ENCODE measurements at regions not wholly inside any gene's neighbourhood (a gene's known extent, or its start where the extent isn't known, plus 50 kb on each side); places are given as distances from the start of the nearest gene placed in this dataset.

DNA sequence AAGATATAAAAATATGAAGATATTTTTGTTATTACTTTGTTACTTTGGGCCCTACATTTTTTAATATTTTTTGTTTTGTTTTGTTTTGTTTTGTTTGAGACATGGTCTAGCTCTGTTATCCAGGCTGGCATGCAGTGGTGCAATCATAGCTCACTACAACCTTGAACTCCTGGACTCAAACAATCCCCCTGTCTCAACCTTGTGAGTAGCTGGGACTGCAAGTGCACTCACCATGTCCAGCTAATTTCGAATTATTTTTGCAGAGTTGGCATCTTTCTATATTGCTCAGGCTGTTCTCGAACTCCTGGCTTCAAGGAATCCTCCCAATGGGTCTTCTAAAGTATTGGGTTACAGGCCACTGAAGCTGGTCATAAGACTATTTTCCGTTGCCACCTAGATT, 603.6 kb upstream of the PIK3C3 start:
- no peak for DNase-seq (ENCODE audit: low spot score)

GRCh38 chr18:41347057-41347456, 608.0 kb upstream of the PIK3C3 start:
- no peak for DNase-seq (ENCODE audit: low spot score)

GRCh38 chr18:41343808-41344207, 611.2 kb upstream of the PIK3C3 start:
- no peak for DNase-seq (ENCODE audit: low spot score)

- no peak for DNase-seq (ENCODE audit: low spot score)
Measured at GRCh38 chr18:41338341-41338740, 616.7 kb upstream of the PIK3C3 start.

GRCh38 chr18:41331661-41332060, 623.4 kb upstream of the PIK3C3 start:
- DNase-seq (ENCODE audit: low spot score), result no peak

DNA sequence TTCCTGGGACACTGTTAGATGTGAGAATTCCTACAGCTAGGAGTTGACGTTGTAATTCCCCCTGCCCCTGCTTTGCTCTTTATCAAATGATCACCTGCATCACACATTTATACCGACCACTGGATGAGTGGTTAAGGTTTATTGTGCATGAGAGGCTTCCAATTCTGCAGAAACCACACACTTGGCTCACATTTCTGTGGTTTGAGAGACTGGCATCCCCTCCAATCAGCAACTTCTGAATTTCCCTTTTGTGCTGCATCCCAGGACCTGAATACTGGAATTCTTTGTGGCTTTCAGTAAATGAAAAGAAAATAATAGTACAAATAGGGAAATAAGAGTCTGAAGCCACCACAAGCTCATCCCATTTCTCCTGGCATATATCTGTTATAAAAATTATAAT, 628.7 kb upstream of the PIK3C3 start:
- DNase-seq (ENCODE audit: low spot score), result no peak

DNA sequence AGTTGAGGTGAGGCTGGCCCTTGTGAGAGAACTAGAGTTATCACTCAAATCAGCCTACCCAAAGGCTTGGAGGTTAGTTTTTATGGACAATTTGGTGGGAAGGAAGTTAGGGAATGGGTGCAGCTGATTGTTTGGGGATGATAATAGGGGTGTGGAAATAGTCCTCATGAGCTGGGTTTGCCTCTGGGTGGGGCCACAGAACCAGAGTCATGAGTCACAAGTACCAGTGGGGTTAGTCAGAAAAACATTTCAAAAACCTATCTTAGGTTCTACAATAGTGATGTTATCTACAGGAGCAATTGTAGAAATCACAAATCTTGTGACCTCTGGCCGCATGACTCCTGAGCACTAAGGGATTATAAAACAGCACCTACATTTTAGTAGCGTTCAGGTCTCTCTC, 630.1 kb upstream of the PIK3C3 start:
- no peak for DNase-seq (ENCODE audit: low spot score)

GRCh38 chr18:41324020-41324791, 630.8 kb upstream of the PIK3C3 start:
- DNase-seq (ENCODE audit: low spot score), result no peak

DNA sequence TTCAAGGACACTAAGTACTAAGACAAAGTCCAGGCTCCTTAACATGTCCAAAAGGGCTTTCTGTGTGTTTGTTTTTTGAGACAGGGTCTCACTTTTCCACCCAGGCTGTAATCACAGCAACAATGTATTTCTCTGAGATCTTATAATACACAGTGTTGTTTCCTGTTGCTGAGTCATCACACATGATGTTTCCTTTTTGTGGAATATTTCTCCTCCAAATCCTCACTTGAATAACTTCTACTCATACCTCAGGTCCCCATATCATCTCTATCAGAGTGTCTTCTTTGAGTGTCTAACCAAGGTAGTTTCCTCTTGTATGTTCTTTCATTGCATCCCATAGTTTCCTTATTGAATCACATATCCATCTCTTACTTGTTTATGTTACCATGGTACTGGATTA, 632.0 kb upstream of the PIK3C3 start:
- no peak for DNase-seq (ENCODE audit: low spot score)

DNA sequence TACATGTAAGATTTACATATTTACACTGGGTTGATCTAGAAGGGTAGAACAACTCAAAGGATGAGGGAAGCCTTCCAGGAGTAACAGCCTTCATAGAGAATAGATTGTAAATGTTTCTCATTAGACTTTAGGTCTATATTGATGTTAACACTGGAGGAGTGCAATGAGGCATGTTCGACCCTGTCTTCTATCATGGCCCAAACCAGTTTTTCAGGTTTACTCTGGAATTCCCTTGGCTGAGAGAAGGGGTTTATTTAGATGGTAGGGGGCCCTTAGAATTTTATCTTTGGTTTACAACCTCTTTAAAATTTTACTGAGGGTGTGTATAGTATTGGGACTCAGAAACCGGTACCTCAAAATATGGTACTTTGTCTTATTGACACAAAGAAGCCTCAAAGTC, 634.9 kb upstream of the PIK3C3 start:
- DNase-seq (ENCODE audit: low spot score), result no peak

DNA sequence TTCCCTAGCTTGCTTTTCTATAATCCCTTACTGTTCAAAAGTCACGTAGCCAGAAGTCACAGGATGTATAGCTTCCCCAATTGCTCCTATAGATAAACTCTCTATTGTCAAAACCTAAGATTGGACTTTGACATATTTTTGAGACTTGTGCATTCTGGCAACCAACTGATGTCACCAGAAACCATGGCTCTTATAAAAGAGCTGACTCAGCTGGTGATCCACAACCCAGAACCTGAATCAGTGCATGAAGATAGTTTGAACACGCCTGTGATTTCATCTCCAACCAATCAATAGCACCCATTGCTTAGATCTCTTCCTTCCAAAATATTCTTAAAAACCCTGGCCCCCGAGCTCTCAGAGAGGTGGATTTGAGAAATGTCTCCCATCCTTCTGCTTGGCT, 639.9 kb upstream of the PIK3C3 start:
- no peak for DNase-seq (ENCODE audit: low spot score)

DNA sequence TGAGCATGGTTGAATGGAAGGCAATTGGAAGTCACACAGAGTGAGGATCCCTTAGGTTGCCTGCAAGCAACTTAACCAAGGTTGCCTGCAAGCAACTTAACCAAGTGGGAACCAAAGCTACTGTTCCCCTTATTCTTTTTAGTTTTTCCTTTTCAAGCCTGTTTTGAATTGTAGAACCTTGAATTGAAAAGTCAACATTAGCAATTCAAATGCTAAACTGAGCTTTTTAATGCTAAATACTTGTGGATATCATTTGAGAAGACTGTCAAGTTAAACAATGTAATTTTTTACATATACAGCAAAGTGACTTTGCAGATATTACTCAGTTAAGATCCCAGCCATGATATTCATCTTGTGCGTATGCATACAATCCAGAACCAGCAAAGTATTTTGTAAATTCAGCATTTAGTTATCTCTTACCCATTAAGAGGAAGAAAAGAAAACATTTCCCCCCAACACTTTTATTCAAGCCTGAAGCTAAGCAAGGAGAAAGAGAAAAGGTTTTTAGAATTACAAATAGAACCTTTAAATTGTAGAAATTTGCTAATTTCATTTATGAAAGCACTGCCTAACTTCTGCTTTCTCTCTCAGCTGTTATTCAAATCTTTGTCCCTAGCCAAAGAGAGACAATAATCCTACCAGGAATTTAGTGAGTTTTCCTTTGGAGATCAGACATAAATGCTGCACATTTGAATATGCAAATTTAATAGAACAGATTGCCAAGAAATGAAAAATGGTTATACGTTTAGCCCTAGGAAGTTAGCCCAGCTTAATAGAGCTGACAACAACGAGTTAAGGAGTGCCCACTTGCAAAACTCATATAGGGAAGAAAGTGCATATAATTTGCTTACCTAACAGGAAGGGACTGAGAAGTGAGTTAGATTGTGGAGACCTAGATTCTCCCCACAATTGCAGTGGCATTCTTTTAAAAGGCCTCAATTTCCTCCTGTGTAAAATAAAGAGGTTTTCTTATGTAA, 643.2 kb upstream of the PIK3C3 start:
- DNase-seq (ENCODE audit: low spot score), result no peak

DNA sequence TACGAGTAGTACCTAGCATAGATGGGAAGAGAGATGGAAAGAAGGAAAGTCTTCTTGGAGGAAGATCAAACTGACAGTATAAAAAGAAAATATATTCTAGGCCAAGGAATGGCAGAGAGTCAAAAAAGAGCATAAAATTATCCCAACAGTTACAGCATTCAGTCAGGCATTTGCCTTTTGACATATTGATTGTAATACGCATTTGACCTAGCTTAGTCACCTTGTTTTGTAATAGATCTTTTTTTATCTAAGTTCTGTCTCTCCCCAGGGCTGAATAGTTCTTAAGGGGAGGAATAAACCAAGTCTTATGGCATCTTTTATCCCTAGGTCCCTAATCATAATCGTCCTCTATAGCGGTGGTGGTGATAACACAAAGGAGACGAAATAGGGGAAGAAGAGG, 657.3 kb upstream of the PIK3C3 start:
- DNase-seq (ENCODE audit: low spot score), result no peak

- DNase-seq (ENCODE audit: low spot score), result no peak
Measured at GRCh38 chr18:41269294-41269693, 685.7 kb upstream of the PIK3C3 start.

GRCh38 chr18:41268271-41268670, 686.8 kb upstream of the PIK3C3 start:
- no peak for DNase-seq (ENCODE audit: low spot score)

DNA sequence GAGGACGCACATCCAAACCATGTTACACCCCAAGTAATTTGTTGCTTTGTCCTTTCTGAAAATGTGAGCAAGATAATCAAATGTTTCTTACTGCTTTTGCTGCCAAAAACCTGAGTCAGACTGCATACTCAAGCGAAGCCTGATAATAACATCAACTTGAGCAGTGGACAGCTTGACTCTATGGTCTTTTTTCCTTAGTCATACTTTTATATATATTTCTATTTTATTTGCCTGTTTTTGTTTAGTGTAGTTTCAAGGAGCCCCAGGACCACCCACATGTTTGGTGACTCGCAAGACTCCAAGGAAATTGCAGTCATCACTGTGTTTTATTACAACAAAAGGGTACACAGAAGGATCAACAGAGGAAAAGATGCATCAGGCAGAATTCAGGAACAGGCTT, 688.4 kb upstream of the PIK3C3 start:
- no peak for DNase-seq (ENCODE audit: low spot score)

GRCh38 chr18:41266204-41266603, 688.8 kb upstream of the PIK3C3 start:
- DNase-seq (ENCODE audit: low spot score), result no peak

DNA sequence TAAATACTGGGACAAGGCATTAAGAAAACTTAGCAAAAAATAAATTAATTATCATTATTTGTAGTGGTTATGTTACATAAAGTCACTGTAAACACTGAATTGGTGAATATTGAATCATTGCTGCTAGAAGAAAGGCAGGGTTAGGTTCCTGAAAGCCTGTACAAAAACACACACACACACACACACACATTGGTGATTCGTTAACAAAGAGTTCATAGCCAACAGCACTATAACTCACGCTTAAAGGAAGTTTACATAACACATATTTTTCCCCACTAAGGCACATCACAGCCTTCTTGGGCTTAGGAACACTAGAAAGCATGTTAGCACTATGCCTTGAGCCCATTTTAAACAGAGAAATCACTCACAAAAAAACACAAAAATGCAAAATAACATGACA, 690.0 kb upstream of the PIK3C3 start:
- DNase-seq (ENCODE audit: low spot score), result no peak

GRCh38 chr18:41263956-41264355, 691.1 kb upstream of the PIK3C3 start:
- DNase-seq (ENCODE audit: low spot score), result no peak

GRCh38 chr18:41262688-41263087, 692.3 kb upstream of the PIK3C3 start:
- DNase-seq (ENCODE audit: low spot score), result no peak

DNA sequence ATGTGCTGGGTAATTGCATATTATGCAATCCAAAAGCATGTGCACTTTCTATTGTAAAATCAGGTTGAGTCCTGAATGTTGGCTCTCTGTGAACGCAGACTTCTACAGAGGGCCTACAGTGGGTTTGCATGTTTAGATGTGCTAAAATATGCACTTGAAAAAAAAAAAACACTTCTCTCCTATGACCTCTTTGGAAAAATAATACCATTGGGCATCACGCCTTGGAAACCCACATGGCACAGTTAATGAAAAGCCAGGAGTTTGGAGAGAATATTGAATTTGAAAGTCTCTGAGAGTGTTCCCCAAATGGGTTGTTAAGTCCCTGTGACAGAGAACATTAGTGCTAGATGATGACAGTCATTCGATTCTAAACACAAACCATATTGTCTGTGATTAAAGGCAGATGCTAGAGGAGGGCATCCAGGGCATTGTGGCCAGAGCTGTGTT, 710.4 kb upstream of the PIK3C3 start:
- DNase-seq (ENCODE audit: low spot score), result no peak

- no peak for DNase-seq (ENCODE audit: low spot score)
Measured at GRCh38 chr18:41237317-41237716, 717.7 kb upstream of the PIK3C3 start.

DNA sequence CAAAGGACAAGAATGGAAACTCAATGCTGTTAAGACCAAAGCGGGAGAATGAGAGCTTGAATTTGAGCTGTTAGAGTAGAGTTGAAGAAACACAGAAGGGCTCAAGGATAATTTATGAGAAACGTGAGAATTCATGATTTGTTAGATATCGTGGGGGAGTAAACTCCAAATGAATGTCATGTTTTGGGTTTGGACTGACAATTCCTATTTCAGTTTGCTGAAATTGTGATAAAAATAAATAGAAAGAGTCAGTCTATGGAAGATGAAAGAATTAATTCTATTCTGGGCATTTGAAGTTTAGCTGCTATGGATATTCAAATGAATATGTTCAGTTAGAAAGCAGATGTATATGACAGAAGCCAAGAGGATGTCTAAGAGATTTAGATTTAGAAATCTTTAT, 723.4 kb upstream of the PIK3C3 start:
- DNase-seq (ENCODE audit: low spot score), result no peak
